ENCODE measurements at regions not wholly inside any gene's neighbourhood (a gene's known extent, or its start where the extent isn't known, plus 50 kb on each side); places are given as distances from the start of the nearest gene placed in this dataset.

DNA sequence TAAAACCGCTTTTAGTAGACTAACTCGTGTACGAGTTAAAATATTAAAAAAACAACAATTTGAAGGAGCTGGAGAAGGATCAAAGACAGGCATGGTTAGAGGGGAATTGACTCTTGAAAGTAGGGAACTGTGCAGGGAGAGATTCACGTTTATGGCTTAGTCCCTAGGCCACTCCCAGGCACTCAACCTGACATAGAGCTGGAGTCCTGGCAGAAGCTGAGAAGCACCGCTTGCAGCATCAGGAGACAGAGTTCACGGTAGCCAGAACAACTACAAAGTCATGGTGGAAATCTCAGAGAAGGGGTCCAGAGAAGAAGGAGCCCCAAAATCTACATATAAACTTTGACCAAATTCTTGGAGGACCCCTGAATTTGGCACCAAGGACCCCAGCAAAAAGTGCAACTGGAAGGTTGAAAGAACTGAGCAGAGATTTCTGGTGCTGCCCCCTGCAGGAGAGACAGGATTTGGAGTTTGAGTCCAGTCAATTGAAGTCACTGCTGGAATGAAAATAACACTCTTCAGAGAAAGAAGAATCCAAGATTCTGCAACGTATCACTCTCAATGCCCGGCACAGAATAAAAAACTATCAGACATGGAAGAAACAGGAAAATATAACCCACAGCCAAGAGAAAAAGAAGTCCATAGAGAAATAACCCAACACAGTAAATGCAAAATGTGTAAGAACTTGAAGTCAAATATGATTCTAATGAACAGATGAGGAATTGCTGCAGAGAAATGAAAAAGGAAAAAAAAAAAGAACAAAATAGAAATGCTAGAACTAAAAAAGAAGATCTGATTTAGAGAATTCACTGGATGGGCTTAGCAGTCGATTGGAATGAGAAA, 493.3 kb upstream of the PODXL start:
- TF ChIP-seq YY1 (IDR thresholded peaks at IDR 0.05; ENCODE audit: insufficient read depth, insufficient read length) (no peak), SUZ12 (IDR thresholded peaks at IDR 0.05; ENCODE audit: extremely low read depth, insufficient read depth, insufficient read length) (no peak), ZNF274 (IDR thresholded peaks at IDR 0.05; ENCODE audit: low read depth, low read length) (no peak)

All from NT2/D1 (cell line).